Memory B cell (primary cell): ENCODE measurements at regions not wholly inside any gene's neighbourhood (a gene's known extent, or its start where the extent isn't known, plus 50 kb on each side); places are given as distances from the start of the nearest gene placed in this dataset.
A peak's percentile ranks its signal among the peaks of the same experiment; 100 is the strongest.
"Not testable (repeated sequence)": the region's sequence is repeated elsewhere in the genome, so short reads cannot be mapped to it uniquely, and the experiment has no call there.

Source experiments
- ATAC-seq: fragments of 150-1000 bp; cut with Tn5 transposase; 2 replicates; pipeline ENCODE4 v1.10.0; 2021; ENCODE audit warnings: low read depth, mild to moderate bottlenecking, moderate library complexity
- DNase-seq, 2 donors: peaks; one replicate each; pipeline ENCODE4 v3.0.0; 2022; ENCODE audit warnings: low spot score in 2 of 2
- H3K27ac Mint-ChIP-seq: one replicate; pipeline ENCODE4 v1.8.0; 2022; ENCODE audit warnings: mild to moderate bottlenecking, moderate library complexity, mixed read lengths
- H3K27me3 Mint-ChIP-seq: one replicate; pipeline ENCODE4 v1.8.0; 2022; ENCODE audit warnings: mixed read lengths
- H3K36me3 Mint-ChIP-seq: one replicate; pipeline ENCODE4 v1.8.0; 2022; ENCODE audit warnings: mild to moderate bottlenecking, mixed read lengths
- H3K4me1 Mint-ChIP-seq: one replicate; pipeline ENCODE4 v1.8.0; 2022; ENCODE audit warnings: mixed read lengths
- H3K4me3 Mint-ChIP-seq: one replicate; pipeline ENCODE4 v1.8.0; 2022; ENCODE audit warnings: mild to moderate bottlenecking, moderate library complexity, mixed read lengths
- H3K9me3 Mint-ChIP-seq: one replicate; pipeline ENCODE4 v1.8.0; 2022; ENCODE audit warnings: mixed read lengths

GRCh38 chr12:89208661-89209096, 143.6 kb downstream of the DUSP6 start:
- DNase-seq (no peak), ATAC-seq (no peak)
- no peak overlapping the region for H3K27ac Mint-ChIP-seq
- peaks cover 9% of the 10 kb centered on the region for H3K4me1 Mint-ChIP-seq
- no peaks in the 10 kb centered on the region for H3K27me3 Mint-ChIP-seq
- H3K9me3 Mint-ChIP-seq, result no peaks in the 10 kb centered on the region
- H3K36me3 Mint-ChIP-seq, result no peaks in the 10 kb centered on the region
- H3K4me3 Mint-ChIP-seq, result no peak overlapping the region

- H3K27ac Mint-ChIP-seq, result no peak overlapping the region
- no peaks in the 10 kb centered on the region for H3K36me3 Mint-ChIP-seq
- DNase-seq, result no peak
These were observed 145.9 kb downstream of the DUSP6 start for GRCh38 chr12:89206390-89206789.

GRCh38 chr12:89205517-89205916, 146.8 kb downstream of the DUSP6 start:
- Mint-ChIP-seq H3K27me3 (no peaks in the 10 kb centered on the region), H3K4me1 (peaks cover 10% of the 10 kb centered on the region), H3K36me3 (no peaks in the 10 kb centered on the region), H3K9me3 (no peaks in the 10 kb centered on the region), H3K27ac (no peak overlapping the region), H3K4me3 (no peak overlapping the region)
- ATAC-seq, result no peak
- DNase-seq, result no peak

More at GRCh38 chr12:89206390-89206789, 145.9 kb downstream of the DUSP6 start:
- Mint-ChIP-seq H3K4me3 (no peak overlapping the region), H3K4me1 (peaks cover 9% of the 10 kb centered on the region), H3K27me3 (no peaks in the 10 kb centered on the region), H3K9me3 (no peaks in the 10 kb centered on the region)
- ATAC-seq, result no peak

GRCh38 chr12:89203144-89203543, 149.2 kb downstream of the DUSP6 start:
- H3K4me3 Mint-ChIP-seq, result no peak overlapping the region
- H3K36me3 Mint-ChIP-seq, result no peaks in the 10 kb centered on the region
- no peak overlapping the region for H3K27ac Mint-ChIP-seq
- peaks cover 16% of the 10 kb centered on the region for H3K4me1 Mint-ChIP-seq
- H3K27me3 Mint-ChIP-seq, result no peaks in the 10 kb centered on the region
- DNase-seq, result no peak
- no peak for ATAC-seq
- no peaks in the 10 kb centered on the region for H3K9me3 Mint-ChIP-seq

- no peaks in the 10 kb centered on the region for H3K9me3 Mint-ChIP-seq
- peaks cover 6% of the 10 kb centered on the region for H3K4me1 Mint-ChIP-seq
- ATAC-seq (peak; percentile 97), DNase-seq (no peak)
- no peak overlapping the region for H3K4me3 Mint-ChIP-seq
- no peak overlapping the region for H3K27ac Mint-ChIP-seq
- H3K27me3 Mint-ChIP-seq, result no peaks in the 10 kb centered on the region
- H3K36me3 Mint-ChIP-seq, result no peaks in the 10 kb centered on the region
These were observed 152.1 kb downstream of the DUSP6 start for GRCh38 chr12:89200217-89200616.

- ATAC-seq (no peak), DNase-seq (no peak)
- H3K9me3 Mint-ChIP-seq, result peaks cover 2% of the 10 kb centered on the region
- no peak overlapping the region for H3K27ac Mint-ChIP-seq
- H3K4me1 Mint-ChIP-seq, result peaks cover 5% of the 10 kb centered on the region
- H3K36me3 Mint-ChIP-seq, result no peaks in the 10 kb centered on the region
- no peaks in the 10 kb centered on the region for H3K27me3 Mint-ChIP-seq
- H3K4me3 Mint-ChIP-seq, result no peak overlapping the region
These were observed 156.8 kb downstream of the DUSP6 start for GRCh38 chr12:89195470-89195869.

- no peak overlapping the region for H3K27ac Mint-ChIP-seq
- H3K36me3 Mint-ChIP-seq, result no peaks in the 10 kb centered on the region
- no peak overlapping the region for H3K4me3 Mint-ChIP-seq
- DNase-seq (no peak), ATAC-seq (no peak)
- H3K27me3 Mint-ChIP-seq, result no peaks in the 10 kb centered on the region
- peaks cover 2% of the 10 kb centered on the region for H3K9me3 Mint-ChIP-seq
- no peaks in the 10 kb centered on the region for H3K4me1 Mint-ChIP-seq
These were observed 157.6 kb downstream of the DUSP6 start for GRCh38 chr12:89194683-89195082.

- H3K27me3 Mint-ChIP-seq, result no peaks in the 10 kb centered on the region
- peaks cover 7% of the 10 kb centered on the region for H3K9me3 Mint-ChIP-seq
- H3K27ac Mint-ChIP-seq, result no peak overlapping the region
- no peak for ATAC-seq
- H3K36me3 Mint-ChIP-seq, result peaks cover 3% of the 10 kb centered on the region
- no peaks in the 10 kb centered on the region for H3K4me1 Mint-ChIP-seq
- H3K4me3 Mint-ChIP-seq, result no peak overlapping the region
- no peak for DNase-seq
These were observed 159.9 kb downstream of the DUSP6 start for GRCh38 chr12:89192429-89192828.

GRCh38 chr12:89191597-89191996, 160.7 kb downstream of the DUSP6 start:
- not testable (repeated sequence) for H3K27ac Mint-ChIP-seq, H3K9me3 Mint-ChIP-seq, ATAC-seq, H3K4me1 Mint-ChIP-seq, H3K36me3 Mint-ChIP-seq, H3K27me3 Mint-ChIP-seq, H3K4me3 Mint-ChIP-seq, DNase-seq

- H3K9me3 Mint-ChIP-seq, result peaks cover 7% of the 10 kb centered on the region
- no peaks in the 10 kb centered on the region for H3K27me3 Mint-ChIP-seq
- DNase-seq, result no peak
- H3K27ac Mint-ChIP-seq, result no peak overlapping the region
- no peaks in the 10 kb centered on the region for H3K4me1 Mint-ChIP-seq
- no peak overlapping the region for H3K4me3 Mint-ChIP-seq
- ATAC-seq, result no peak
- H3K36me3 Mint-ChIP-seq, result peaks cover 3% of the 10 kb centered on the region
These were observed 162.9 kb downstream of the DUSP6 start for GRCh38 chr12:89189448-89189847.

GRCh38 chr12:89187507-89187906, 164.8 kb downstream of the DUSP6 start:
- no peaks in the 10 kb centered on the region for H3K4me1 Mint-ChIP-seq
- H3K4me3 Mint-ChIP-seq, result no peak overlapping the region
- H3K9me3 Mint-ChIP-seq, result peaks cover 7% of the 10 kb centered on the region
- no peak for ATAC-seq
- H3K27ac Mint-ChIP-seq, result no peak overlapping the region
- no peak for DNase-seq
- H3K27me3 Mint-ChIP-seq, result no peaks in the 10 kb centered on the region
- peaks cover 3% of the 10 kb centered on the region for H3K36me3 Mint-ChIP-seq

- Mint-ChIP-seq H3K27me3 (peaks cover 2% of the 10 kb centered on the region), H3K4me1 (peaks cover 2% of the 10 kb centered on the region), H3K9me3 (peaks cover 5% of the 10 kb centered on the region), H3K27ac (no peak overlapping the region), H3K36me3 (peaks cover 3% of the 10 kb centered on the region), H3K4me3 (no peak overlapping the region)
- DNase-seq, result no peak
- ATAC-seq, result no peak
These were observed 166.4 kb downstream of the DUSP6 start for GRCh38 chr12:89185889-89186288.

- no peak for DNase-seq
- Mint-ChIP-seq H3K4me1 (peaks cover 2% of the 10 kb centered on the region), H3K9me3 (peaks cover 5% of the 10 kb centered on the region), H3K27ac (no peak overlapping the region), H3K27me3 (peaks cover 2% of the 10 kb centered on the region), H3K4me3 (no peak overlapping the region), H3K36me3 (peaks cover 3% of the 10 kb centered on the region)
- no peak for ATAC-seq
These were observed 167.1 kb downstream of the DUSP6 start for GRCh38 chr12:89185181-89185580.

GRCh38 chr12:89183985-89184435, 168.3 kb downstream of the DUSP6 start:
- ATAC-seq, result no peak
- Mint-ChIP-seq H3K4me3 (no peak overlapping the region), H3K27me3 (peaks cover 4% of the 10 kb centered on the region), H3K4me1 (peaks cover 2% of the 10 kb centered on the region), H3K36me3 (peaks cover 3% of the 10 kb centered on the region), H3K27ac (no peak overlapping the region), H3K9me3 (peaks cover 5% of the 10 kb centered on the region)
- DNase-seq, result no peak

- Mint-ChIP-seq H3K4me1 (peaks cover 4% of the 10 kb centered on the region), H3K4me3 (no peak overlapping the region), H3K27me3 (peaks cover 4% of the 10 kb centered on the region), H3K36me3 (no peaks in the 10 kb centered on the region), H3K27ac (no peak overlapping the region), H3K9me3 (no peaks in the 10 kb centered on the region)
- ATAC-seq, result no peak
- no peak for DNase-seq
These were observed 170.9 kb downstream of the DUSP6 start for GRCh38 chr12:89181271-89181920.
